WTC11 (cell line): ENCODE measurements at regions not wholly inside any gene's neighbourhood (a gene's known extent, or its start where the extent isn't known, plus 50 kb on each side); places are given as distances from the start of the nearest gene placed in this dataset.

Experiments used
- ATAC-seq: fragments of 200-7000 bp; cut with Tn5 transposase; 2 replicates; pipeline ENCODE4 v1.10.0; 2021; ENCODE audit warnings: mild to moderate bottlenecking, moderate library complexity
- CTCF ChIA-PET: fragments of 300-600 bp; sonication (Branson Sonifier 250); formaldehyde crosslinking; loops from one replicate; lab custom pipeline; 2021; ENCODE audit warnings: antibody characterized with exemption; lab: Charles Lee
- POLR2A ChIA-PET: fragments of 350-600 bp; sonication (Branson Sonifier 250); formaldehyde crosslinking; loops from one replicate; lab custom pipeline; 2021; ENCODE audit warnings: antibody characterized with exemption; lab: Charles Lee
- DNase-seq: peaks from one replicate; pipeline ENCODE4 v3.0.0; 2021; ENCODE audit warnings: low spot score
- H3K27ac Mint-ChIP-seq: 2 replicates; pipeline ENCODE4 v1.8.0; 2021; ENCODE audit warnings: mixed read lengths
- H3K27me3 Mint-ChIP-seq: 2 replicates; pipeline ENCODE4 v1.8.0; 2021; ENCODE audit warnings: low read depth, mild to moderate bottlenecking, moderate library complexity, mixed read lengths
- H3K36me3 Mint-ChIP-seq: 2 replicates; pipeline ENCODE4 v1.8.0; 2021; ENCODE audit warnings: mixed read lengths
- H3K4me1 Mint-ChIP-seq: 2 replicates; pipeline ENCODE4 v1.8.0; 2022; ENCODE audit warnings: mixed read lengths
- H3K4me3 Mint-ChIP-seq: 2 replicates; pipeline ENCODE4 v1.8.0; 2021; ENCODE audit warnings: mild to moderate bottlenecking, moderate library complexity, mixed read lengths
- H3K9me3 Mint-ChIP-seq: 2 replicates; pipeline ENCODE4 v1.8.0; 2021; ENCODE audit warnings: mixed read lengths
- ETV6 ChIP-seq: sonication (generic); formaldehyde crosslinking; IDR thresholded peaks from 2 replicates; pipeline ENCODE4 v1.8.1; 2022; ENCODE audit warnings: mild to moderate bottlenecking, missing genetic modification reagents
- FOXP1 ChIP-seq: sonication (generic); formaldehyde crosslinking; IDR thresholded peaks from 2 replicates; pipeline ENCODE4 v1.8.0; 2022; ENCODE audit warnings: missing genetic modification reagents, mild to moderate bottlenecking, moderate library complexity, borderline replicate concordance
- GRHL2 ChIP-seq: fragments of 250-450 bp; sonication (Bioruptor Pico); IDR thresholded peaks from 2 replicates; pipeline ENCODE4 v1.8.0; 2022; ENCODE audit warnings: mild to moderate bottlenecking, moderate library complexity; ENCODE audit not compliant: insufficient replicate concordance, severe bottlenecking
- NFYB ChIP-seq: sonication (generic); formaldehyde crosslinking; conservative IDR thresholded peaks from 2 replicates; pipeline ENCODE4 v1.8.0; 2022; ENCODE audit warnings: low read depth, missing genetic modification reagents
- NR3C1 ChIP-seq: sonication (generic); formaldehyde crosslinking; conservative IDR thresholded peaks from 2 replicates; pipeline ENCODE4 v1.8.1; 2023; ENCODE audit warnings: low read depth, mild to moderate bottlenecking, missing genetic modification reagents
- SP1 ChIP-seq: sonication (generic); formaldehyde crosslinking; conservative IDR thresholded peaks from 2 replicates; pipeline ENCODE4 v1.8.1; 2022; ENCODE audit warnings: missing genetic modification reagents
- TEAD1 ChIP-seq: sonication (generic); formaldehyde crosslinking; IDR thresholded peaks from 2 replicates; pipeline ENCODE4 v1.8.0; 2022; ENCODE audit warnings: mild to moderate bottlenecking, missing genetic modification reagents
- ZNF138 ChIP-seq: sonication (generic); formaldehyde crosslinking; conservative IDR thresholded peaks from 2 replicates; pipeline ENCODE4 v1.8.1; 2022; ENCODE audit warnings: mild to moderate bottlenecking, moderate library complexity, missing genetic modification reagents
- ZNF263 ChIP-seq: sonication (generic); formaldehyde crosslinking; IDR thresholded peaks from 2 replicates; pipeline ENCODE4 v1.8.1; 2022; ENCODE audit warnings: low read depth, mild to moderate bottlenecking, moderate library complexity, missing genetic modification reagents
- TF ChIP-seq, protein P1 (sequence below): sonication (generic); formaldehyde crosslinking; IDR thresholded peaks from 2 replicates; pipeline ENCODE4 v1.8.1; 2022; ENCODE audit warnings: low read depth, mild to moderate bottlenecking, moderate library complexity, missing genetic modification reagents, borderline replicate concordance
- TF ChIP-seq, protein P2 (sequence below): fragments of 250-450 bp; sonication (Bioruptor Pico); IDR thresholded peaks from 2 replicates; pipeline ENCODE4 v1.8.0; 2021; ENCODE audit warnings: mild to moderate bottlenecking
- TF ChIP-seq, protein P3 (sequence below): sonication (generic); formaldehyde crosslinking; IDR thresholded peaks from 2 replicates; pipeline ENCODE4 v1.8.1; 2023; ENCODE audit warnings: mild to moderate bottlenecking, missing genetic modification reagents
- TF ChIP-seq, protein P4 (sequence below): fragments of 250-450 bp; sonication (Bioruptor Pico); IDR thresholded peaks from 2 replicates; pipeline ENCODE4 v1.9.0; 2021; ENCODE audit warnings: mild to moderate bottlenecking
- TF ChIP-seq, protein P5 (sequence below): sonication (generic); formaldehyde crosslinking; conservative IDR thresholded peaks from 2 replicates; pipeline ENCODE4 v1.8.1; 2023; ENCODE audit warnings: mild to moderate bottlenecking, low read depth, missing genetic modification reagents, moderate library complexity
- TF ChIP-seq, protein P6 (sequence below): sonication (generic); formaldehyde crosslinking; IDR thresholded peaks from 2 replicates; pipeline ENCODE4 v1.8.1; 2023; ENCODE audit warnings: mild to moderate bottlenecking, missing genetic modification reagents, moderate library complexity
- TF ChIP-seq, protein P7 (sequence below): sonication (generic); formaldehyde crosslinking; IDR thresholded peaks from 2 replicates; pipeline ENCODE4 v1.8.0; 2023; ENCODE audit warnings: mild to moderate bottlenecking, missing genetic modification reagents
- TF ChIP-seq, protein P8 (sequence below): sonication (generic); formaldehyde crosslinking; IDR thresholded peaks from 2 replicates; pipeline ENCODE4 v1.8.0; 2023; ENCODE audit warnings: missing genetic modification reagents
- TF ChIP-seq, protein P9 (sequence below): sonication (generic); formaldehyde crosslinking; IDR thresholded peaks from 2 replicates; pipeline ENCODE4 v1.8.1; 2022; ENCODE audit warnings: low read depth, missing genetic modification reagents, borderline replicate concordance

DNA sequence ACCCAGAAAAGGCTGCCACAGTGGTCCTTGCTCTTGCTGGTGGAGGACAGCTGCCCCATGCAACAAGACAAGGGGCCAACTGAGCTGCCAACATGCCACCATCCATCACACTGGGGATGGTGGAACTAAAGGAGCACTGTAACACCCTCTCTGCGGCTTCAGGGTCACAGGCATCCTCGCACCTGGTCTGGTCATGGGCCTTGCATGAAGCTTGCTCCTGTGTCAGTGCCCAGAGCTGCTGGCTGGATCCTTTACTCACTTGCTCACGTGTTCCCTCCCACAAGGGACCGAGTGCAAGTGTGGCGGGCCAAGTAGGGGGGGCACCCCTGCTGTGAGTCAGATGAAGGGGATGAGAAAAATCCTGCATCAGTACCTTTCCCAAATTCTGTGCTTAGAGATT lies 972.3 kb upstream of the DDX18 start:
- Mint-ChIP-seq H3K27me3 (0 out of 2 replicates have a peak, but pooled peaks cover 5% of the 10 kb centered on the region), H3K4me1 (no peaks in the 10 kb centered on the region), H3K36me3 (peaks cover 8% of the 10 kb centered on the region), H3K27ac (no peak overlapping the region), H3K9me3 (peaks cover 51% of the 10 kb centered on the region), H3K4me3 (no peak overlapping the region)
- DNase-seq, result no peak
- no peak for ATAC-seq
- POLR2A ChIA-PET, result no interaction called here
- CTCF ChIA-PET, result no interaction called here
- no peak for TF ChIP-seq ZNF263 (CRISPR knock-in tag)
- TF ChIP-seq, protein P1, sequence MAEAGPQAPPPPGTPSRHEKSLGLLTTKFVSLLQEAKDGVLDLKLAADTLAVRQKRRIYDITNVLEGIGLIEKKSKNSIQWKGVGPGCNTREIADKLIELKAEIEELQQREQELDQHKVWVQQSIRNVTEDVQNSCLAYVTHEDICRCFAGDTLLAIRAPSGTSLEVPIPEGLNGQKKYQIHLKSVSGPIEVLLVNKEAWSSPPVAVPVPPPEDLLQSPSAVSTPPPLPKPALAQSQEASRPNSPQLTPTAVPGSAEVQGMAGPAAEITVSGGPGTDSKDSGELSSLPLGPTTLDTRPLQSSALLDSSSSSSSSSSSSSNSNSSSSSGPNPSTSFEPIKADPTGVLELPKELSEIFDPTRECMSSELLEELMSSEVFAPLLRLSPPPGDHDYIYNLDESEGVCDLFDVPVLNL (CRISPR knock-in tag), result no peak
- TF ChIP-seq, protein P2, sequence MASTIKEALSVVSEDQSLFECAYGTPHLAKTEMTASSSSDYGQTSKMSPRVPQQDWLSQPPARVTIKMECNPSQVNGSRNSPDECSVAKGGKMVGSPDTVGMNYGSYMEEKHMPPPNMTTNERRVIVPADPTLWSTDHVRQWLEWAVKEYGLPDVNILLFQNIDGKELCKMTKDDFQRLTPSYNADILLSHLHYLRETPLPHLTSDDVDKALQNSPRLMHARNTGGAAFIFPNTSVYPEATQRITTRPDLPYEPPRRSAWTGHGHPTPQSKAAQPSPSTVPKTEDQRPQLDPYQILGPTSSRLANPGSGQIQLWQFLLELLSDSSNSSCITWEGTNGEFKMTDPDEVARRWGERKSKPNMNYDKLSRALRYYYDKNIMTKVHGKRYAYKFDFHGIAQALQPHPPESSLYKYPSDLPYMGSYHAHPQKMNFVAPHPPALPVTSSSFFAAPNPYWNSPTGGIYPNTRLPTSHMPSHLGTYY (CRISPR knock-in tag), result no peak
- TF ChIP-seq ZNF138 (CRISPR knock-in tag), result no peak
- TF ChIP-seq, protein P3, sequence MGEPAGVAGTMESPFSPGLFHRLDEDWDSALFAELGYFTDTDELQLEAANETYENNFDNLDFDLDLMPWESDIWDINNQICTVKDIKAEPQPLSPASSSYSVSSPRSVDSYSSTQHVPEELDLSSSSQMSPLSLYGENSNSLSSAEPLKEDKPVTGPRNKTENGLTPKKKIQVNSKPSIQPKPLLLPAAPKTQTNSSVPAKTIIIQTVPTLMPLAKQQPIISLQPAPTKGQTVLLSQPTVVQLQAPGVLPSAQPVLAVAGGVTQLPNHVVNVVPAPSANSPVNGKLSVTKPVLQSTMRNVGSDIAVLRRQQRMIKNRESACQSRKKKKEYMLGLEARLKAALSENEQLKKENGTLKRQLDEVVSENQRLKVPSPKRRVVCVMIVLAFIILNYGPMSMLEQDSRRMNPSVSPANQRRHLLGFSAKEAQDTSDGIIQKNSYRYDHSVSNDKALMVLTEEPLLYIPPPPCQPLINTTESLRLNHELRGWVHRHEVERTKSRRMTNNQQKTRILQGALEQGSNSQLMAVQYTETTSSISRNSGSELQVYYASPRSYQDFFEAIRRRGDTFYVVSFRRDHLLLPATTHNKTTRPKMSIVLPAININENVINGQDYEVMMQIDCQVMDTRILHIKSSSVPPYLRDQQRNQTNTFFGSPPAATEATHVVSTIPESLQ (CRISPR knock-in tag), result no peak
- TF ChIP-seq, protein P4, sequence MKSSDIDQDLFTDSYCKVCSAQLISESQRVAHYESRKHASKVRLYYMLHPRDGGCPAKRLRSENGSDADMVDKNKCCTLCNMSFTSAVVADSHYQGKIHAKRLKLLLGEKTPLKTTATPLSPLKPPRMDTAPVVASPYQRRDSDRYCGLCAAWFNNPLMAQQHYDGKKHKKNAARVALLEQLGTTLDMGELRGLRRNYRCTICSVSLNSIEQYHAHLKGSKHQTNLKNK (CRISPR knock-in tag), result no peak
- no peak for TF ChIP-seq SP1 (CRISPR knock-in tag)
- no peak for TF ChIP-seq GRHL2 (CRISPR knock-in tag)
- no peak for TF ChIP-seq FOXP1 (CRISPR knock-in tag)
- TF ChIP-seq, protein P5, sequence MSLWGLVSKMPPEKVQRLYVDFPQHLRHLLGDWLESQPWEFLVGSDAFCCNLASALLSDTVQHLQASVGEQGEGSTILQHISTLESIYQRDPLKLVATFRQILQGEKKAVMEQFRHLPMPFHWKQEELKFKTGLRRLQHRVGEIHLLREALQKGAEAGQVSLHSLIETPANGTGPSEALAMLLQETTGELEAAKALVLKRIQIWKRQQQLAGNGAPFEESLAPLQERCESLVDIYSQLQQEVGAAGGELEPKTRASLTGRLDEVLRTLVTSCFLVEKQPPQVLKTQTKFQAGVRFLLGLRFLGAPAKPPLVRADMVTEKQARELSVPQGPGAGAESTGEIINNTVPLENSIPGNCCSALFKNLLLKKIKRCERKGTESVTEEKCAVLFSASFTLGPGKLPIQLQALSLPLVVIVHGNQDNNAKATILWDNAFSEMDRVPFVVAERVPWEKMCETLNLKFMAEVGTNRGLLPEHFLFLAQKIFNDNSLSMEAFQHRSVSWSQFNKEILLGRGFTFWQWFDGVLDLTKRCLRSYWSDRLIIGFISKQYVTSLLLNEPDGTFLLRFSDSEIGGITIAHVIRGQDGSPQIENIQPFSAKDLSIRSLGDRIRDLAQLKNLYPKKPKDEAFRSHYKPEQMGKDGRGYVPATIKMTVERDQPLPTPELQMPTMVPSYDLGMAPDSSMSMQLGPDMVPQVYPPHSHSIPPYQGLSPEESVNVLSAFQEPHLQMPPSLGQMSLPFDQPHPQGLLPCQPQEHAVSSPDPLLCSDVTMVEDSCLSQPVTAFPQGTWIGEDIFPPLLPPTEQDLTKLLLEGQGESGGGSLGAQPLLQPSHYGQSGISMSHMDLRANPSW, result no peak
- TF ChIP-seq, protein P6, sequence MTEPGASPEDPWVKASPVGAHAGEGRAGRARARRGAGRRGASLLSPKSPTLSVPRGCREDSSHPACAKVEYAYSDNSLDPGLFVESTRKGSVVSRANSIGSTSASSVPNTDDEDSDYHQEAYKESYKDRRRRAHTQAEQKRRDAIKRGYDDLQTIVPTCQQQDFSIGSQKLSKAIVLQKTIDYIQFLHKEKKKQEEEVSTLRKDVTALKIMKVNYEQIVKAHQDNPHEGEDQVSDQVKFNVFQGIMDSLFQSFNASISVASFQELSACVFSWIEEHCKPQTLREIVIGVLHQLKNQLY (CRISPR knock-in tag), result no peak
- TF ChIP-seq, protein P7, sequence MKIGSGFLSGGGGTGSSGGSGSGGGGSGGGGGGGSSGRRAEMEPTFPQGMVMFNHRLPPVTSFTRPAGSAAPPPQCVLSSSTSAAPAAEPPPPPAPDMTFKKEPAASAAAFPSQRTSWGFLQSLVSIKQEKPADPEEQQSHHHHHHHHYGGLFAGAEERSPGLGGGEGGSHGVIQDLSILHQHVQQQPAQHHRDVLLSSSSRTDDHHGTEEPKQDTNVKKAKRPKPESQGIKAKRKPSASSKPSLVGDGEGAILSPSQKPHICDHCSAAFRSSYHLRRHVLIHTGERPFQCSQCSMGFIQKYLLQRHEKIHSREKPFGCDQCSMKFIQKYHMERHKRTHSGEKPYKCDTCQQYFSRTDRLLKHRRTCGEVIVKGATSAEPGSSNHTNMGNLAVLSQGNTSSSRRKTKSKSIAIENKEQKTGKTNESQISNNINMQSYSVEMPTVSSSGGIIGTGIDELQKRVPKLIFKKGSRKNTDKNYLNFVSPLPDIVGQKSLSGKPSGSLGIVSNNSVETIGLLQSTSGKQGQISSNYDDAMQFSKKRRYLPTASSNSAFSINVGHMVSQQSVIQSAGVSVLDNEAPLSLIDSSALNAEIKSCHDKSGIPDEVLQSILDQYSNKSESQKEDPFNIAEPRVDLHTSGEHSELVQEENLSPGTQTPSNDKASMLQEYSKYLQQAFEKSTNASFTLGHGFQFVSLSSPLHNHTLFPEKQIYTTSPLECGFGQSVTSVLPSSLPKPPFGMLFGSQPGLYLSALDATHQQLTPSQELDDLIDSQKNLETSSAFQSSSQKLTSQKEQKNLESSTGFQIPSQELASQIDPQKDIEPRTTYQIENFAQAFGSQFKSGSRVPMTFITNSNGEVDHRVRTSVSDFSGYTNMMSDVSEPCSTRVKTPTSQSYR (CRISPR knock-in tag), result no peak

DNA sequence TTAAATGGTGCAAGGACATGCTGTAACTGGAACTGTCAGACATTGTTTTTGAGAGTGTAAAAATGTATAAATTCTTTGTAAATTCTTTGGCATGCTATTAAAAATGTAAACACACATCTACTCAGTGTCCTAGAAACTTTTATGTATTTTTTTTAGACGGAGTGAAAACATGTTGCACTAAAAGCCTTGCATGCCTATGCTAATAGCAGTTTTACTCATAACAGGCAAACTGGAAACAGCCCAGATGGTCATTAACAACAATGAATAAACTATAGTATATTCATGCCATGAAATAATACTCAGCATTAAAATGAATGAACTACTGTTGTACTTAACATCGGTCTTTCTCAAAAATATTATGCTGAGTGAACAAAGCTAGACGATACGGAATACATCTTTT lies 954.8 kb upstream of the DDX18 start:
- Mint-ChIP-seq H3K27me3 (no peaks in the 10 kb centered on the region; the same call in 1 of the 2 replicates), H3K9me3 (peaks cover 53% of the 10 kb centered on the region), H3K4me3 (no peak overlapping the region), H3K27ac (no peak overlapping the region), H3K36me3 (peaks cover 31% of the 10 kb centered on the region), H3K4me1 (no peaks in the 10 kb centered on the region)
- DNase-seq, result no peak
- CTCF ChIA-PET, result no interaction called here
- POLR2A ChIA-PET, result no interaction called here
- no peak for ATAC-seq
- TF ChIP-seq, protein P8, sequence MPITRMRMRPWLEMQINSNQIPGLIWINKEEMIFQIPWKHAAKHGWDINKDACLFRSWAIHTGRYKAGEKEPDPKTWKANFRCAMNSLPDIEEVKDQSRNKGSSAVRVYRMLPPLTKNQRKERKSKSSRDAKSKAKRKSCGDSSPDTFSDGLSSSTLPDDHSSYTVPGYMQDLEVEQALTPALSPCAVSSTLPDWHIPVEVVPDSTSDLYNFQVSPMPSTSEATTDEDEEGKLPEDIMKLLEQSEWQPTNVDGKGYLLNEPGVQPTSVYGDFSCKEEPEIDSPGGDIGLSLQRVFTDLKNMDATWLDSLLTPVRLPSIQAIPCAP, result no peak
- TF ChIP-seq TEAD1, result no peak
- TF ChIP-seq FOXP1 (CRISPR knock-in tag), result no peak
- TF ChIP-seq NFYB (CRISPR knock-in tag), result no peak
- TF ChIP-seq, protein P9, sequence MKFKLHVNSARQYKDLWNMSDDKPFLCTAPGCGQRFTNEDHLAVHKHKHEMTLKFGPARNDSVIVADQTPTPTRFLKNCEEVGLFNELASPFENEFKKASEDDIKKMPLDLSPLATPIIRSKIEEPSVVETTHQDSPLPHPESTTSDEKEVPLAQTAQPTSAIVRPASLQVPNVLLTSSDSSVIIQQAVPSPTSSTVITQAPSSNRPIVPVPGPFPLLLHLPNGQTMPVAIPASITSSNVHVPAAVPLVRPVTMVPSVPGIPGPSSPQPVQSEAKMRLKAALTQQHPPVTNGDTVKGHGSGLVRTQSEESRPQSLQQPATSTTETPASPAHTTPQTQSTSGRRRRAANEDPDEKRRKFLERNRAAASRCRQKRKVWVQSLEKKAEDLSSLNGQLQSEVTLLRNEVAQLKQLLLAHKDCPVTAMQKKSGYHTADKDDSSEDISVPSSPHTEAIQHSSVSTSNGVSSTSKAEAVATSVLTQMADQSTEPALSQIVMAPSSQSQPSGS (CRISPR knock-in tag), result no peak
- TF ChIP-seq NR3C1 (CRISPR knock-in tag), result no peak
- TF ChIP-seq ETV6 (CRISPR knock-in tag), result no peak
